HG03108 (cell line): ENCODE measurements at regions not wholly inside any gene's neighbourhood (a gene's known extent, or its start where the extent isn't known, plus 50 kb on each side); places are given as distances from the start of the nearest gene placed in this dataset.

ENCODE experiments used
- ATAC-seq: cut with Tn5 transposase; IDR thresholded peaks from one replicate; pipeline ENCODE4 v1.9.1; 2021; ENCODE audit warnings: moderate library complexity; ENCODE audit not compliant: unreplicated experiment

DNA sequence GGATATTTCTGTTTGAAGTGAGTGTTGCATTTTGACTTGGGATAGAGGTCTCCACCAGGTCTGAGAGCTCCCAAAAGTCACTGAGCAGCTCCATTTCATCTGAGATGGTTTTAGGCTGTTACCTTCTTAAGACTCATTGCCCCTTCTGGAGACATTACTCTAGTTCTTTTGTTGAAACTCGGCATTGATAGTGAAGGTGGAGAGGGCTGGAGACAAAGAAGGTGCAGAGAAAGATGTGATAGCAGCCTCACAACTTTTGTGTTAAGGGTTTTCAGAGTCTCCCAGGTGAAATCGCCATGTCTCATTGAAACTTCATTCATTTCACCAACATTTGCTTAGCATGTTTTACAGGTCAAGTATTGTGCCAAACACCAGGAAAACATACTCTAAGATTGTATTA is 219.6 kb downstream of the INSIG2 start:
- ATAC-seq: no peak

DNA sequence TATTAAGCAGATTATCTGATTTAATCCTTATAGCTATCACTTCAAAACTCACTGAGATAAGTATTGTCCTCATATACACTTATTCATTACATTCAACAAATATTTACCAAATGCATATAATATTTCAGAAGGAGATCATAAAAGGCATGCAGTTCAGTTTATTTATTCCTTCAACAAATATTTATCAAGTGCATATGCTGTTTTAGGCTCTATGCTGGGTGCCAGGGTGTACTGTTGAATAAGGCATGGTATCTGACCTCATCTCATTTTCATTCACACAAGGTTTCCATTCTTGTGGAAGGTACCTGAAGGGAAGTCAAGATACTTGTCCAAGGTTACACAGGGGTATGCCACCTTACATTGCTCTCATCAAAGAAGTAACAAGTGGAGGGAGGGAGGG is 213.0 kb downstream of the INSIG2 start:
- ATAC-seq: no peak

DNA sequence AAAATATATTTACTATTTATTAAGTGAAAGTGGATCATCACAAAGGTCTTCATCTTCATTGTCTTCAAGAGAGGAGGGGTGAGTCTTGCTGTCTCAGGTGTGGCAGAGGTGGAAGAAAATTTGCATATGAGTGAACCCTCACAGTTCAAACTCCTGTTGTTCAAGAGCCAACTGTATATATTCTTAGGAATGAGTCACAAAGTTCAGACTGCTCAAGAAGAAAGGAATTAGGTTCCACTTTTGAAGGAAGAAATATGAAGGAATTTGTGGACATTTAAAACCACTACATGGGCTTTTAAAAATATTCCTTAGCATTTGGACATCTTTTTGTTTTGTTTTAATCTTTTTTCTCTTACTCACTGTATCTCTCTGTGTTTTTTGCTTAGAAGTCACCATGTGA is 212.6 kb downstream of the INSIG2 start:
- no peak for ATAC-seq

DNA sequence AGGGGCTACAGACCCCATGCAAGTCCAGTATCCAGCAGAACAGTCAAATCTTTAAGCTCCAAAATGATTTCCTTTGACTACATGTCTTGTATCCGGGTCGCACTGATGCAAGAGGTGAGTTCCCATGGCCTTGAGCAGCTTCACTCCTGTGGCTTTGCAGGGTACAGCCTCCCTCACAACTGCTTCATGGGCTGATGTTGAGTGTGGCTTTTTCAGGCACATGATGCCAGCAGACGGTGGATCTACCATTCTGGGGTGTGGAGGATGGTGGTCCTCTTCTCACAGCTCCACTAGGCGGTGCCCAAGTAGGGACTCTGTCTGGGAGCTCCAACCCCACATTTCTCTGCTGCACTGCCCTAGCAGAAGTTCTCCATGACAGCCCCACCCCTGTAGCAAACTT is 208.4 kb downstream of the INSIG2 start:
- ATAC-seq: no peak

DNA sequence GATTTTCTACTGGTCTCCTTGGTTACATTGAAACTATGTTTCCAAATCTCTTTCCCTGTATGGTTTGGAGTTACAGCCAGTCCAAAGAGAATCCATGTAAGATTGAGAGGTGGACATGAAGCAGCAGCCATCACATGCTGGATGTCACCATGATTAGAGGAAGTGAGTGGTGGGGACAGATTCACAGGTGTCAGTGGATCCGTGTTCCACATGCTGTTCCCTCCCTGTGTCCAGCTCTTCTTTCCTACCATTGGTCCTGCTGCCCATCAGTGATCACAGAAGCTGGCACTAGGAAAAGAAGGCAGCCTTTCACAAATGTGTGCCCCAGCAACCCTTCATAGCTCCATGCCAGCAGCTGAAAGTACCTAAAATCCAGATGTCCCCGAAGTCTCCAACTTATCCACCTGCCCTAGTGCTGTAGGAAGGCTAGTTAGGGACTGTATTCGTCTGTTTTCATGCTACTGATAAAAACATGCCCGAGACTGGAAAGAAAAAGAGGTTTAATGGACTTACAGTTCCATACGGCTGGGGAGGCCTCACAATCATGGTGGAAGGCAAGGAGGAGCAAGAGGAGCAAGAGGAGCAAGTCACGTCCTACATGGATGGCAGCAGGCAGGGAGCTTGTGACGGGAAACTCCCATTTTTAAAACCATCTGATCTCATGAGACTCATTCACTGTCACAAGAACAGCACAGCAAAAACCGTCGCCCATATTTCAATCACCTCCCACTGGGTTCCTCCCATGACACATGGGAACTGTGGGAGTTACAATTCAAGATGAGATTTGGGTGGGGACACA is 207.5 kb downstream of the INSIG2 start:
- ATAC-seq: no peak

DNA sequence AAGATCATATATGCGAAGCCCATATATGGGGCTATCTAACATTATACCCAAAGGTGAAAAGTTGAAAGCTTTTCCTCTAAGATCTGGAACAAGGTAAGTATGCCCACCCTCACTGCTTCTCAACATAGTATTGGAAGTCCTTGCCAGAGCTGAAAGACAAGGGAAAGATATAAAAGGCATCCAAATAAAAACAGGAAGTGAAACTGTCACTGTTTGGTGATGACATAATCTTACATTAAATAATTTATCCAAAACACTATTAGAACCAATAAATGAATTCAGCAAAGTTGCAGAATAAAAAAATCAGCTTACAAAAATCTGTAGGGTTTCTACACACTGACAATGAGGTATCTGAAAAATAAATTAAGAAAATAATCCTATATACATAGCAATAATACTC is 205.8 kb downstream of the INSIG2 start:
- no peak for ATAC-seq

DNA sequence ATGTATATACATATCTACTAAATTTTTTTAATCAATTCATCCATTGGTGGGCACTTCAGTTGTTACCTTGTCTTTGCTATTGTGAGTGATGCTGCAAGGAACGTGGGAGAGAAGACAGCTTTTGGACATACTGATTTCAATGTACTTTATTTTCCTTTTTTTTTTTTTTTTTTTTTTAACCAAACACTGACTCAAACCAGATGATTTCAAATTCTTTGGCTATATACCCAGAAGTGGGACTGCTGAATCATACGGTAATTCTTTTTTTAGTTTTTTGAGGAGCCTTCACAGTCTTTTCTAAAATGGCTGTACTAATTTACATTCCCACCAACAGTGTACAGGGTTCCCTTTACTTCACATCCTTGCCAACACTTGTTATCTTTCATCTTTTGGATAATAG is 204.7 kb downstream of the INSIG2 start:
- ATAC-seq: no peak

DNA sequence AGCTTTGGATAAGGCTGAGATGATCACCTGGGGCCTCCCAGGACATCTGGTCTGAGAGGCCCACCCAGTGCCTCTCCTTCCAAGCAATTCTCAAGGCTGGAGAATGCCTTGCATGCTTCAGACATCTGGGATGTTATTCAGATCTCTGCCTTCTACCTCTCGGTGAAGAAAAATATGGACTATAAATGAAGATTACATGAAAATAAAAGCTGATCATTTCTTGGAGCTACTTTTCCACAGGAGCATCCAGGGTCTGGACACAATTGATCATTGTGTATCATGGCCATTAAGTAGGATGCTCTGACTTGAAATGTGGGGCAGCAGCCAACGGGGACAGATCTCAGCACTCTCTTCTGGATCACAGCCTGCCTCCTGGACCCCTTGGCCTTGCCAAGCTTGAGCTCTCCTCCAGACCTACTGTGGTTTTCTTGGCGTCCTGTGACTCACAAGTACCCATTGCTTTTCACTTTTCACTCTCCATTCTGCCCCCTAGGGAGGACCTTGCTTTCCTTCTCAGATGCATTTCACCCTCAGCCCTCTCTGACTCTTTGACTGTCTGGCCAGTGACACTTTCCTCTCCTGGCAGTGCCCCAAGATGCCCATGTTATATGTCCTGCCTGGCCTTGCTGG is 203.1 kb downstream of the INSIG2 start:
- no peak for ATAC-seq

DNA sequence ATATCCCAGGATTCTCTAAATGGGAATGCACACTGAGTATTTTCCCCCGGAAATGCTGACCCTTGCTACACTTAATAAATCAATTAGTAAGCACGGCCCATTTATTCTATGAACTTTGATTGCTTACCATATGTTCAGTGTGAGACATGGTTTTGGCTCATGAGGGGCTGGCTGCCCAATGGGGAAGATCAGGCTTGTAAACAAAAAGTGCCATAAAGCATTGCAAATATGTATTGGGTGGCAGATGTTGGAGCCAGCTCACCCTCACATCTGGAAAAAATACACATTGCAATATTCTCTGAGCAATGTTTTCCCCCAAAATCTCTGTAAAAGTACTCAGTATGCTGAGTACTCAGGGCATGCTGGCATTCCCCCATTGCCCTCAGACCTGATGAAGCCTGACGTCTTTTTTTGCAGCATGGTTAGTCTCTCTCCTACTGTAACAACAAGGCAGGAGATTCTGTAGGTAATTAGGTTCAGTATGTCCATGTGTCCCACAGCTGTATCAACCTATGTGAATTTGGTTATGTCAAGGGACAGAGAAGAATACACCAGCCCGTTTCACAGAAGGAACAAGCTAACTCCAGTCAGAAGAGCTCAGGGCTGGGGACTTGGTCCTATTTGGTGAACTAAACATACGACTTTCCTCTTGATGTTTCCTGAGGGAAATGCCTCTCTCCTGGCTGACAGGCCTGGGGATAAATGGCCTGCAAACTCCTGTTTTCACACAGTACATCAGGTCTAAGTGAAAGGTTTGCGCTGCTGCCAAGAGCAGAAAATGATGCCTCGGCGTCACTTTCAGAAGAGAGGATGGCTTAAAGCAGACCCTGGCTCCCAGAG is 202.4 kb downstream of the INSIG2 start:
- no peak for ATAC-seq

DNA sequence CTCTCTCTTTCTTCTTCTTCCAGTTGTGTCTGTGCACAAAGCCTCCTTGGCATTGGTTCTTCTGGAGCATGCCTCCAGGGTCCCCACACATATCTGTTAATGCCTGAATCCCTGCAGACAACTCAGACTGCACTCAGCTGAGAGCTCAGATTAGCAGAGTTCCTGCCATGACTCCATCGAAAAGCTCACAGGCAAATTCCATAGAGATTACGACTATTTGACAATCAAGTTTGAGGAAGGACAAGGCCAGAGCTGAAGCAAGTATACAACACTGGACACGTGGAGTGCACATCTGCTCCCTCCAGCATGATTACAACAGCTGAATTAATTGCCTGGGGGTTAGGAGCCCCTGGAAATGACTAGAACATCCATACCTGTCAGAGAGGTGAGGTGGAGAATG is 190.7 kb downstream of the INSIG2 start:
- no peak for ATAC-seq

DNA sequence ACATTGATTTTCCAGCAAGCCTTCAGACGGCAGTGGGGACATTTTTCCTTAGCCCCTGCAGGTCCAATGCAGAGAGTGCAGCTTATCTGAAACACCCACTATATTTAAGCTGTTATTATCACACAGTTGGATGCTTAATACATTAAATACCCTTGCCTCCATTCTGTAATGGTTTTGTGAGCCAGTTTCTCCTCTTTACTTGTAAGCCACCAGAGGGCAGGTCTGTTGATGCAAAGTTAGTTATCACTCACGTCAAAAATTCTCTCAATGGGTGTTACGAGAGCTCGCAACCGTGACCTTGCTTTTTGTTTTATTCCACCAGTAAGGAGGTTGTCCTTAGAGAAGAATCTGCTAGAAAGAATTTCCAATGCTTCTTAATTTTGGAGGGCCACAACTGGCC is 189.8 kb downstream of the INSIG2 start:
- ATAC-seq: no peak

DNA sequence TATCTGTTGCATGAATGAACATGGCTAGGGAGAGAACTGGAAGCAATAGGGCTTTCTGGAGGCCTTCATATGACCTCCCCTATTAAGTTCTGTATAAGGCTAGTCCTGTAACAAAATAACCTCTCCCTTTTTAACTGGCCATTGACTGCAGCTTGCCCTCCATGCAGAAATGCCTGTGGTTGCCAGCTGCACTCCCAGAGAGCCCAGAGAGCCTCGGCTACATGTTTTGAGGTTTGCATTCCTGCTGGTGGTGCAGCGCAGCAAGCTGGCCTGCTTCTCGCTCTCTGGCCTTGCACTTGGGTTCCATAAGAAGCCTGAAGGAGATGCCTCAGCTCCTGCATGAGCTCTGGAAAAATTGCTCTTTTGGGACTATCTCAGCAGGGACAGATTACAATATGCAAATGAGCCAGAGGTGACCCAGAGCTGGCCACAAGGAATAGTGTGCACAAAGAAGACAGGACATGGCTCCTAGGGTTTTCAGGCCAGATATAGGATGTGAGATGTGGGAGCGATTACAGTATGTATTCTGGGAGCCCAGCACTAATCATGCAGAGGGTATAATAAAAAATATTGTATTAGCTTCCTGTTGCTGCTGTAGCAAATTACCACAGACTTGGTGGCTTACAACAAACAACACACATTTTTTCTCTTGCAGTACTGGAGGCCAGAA is 186.7 kb downstream of the INSIG2 start:
- ATAC-seq: no peak

DNA sequence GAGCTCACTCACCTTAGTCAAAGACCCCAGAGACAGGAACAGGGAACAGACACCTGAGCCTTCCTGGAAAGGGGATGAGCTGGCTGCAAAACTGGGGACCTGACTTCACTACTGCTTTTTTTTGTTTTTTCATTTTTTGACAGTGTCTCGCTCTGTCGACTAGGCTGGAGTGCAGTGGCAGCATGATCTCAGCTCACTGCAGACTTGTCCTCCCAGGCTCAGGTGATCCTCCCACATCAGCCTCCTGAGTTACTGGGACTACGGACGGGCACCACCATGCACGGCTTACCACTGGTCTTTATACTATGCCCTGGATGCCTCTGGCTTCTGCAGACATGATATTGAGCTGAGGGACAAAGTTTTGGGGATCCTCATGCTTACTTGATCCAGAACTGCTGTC is 184.1 kb downstream of the INSIG2 start:
- ATAC-seq: no peak

DNA sequence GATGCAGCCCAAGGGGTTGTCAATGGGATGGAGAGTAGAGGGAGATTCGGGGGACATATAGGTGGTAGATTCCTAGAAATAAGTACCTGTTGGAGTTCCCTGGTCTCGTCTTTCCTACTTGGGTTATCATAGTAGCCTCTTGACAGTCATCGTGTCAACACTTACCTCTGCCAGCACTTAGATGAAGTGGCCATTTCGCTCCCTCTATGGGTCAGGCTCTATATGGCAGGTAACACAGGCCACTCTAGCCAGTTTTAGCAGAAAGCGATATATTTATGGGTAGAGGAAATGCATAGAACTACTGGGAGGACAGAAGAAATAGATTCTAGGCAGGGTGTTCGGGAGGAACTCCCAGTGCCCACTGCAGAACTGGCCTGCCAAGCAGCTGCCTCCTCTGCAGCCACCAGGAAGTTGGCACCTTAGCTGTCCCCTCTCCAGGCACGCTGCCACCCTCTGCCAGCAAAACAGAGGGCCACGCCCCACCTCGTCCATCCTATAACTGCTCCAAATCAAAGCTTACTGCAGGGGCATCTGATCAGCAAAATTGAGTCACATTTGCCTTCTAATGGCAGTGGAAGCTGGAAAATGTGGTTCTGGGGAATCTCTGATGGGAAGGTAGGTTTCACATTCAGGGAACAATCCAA is 181.3 kb downstream of the INSIG2 start:
- ATAC-seq: no peak

DNA sequence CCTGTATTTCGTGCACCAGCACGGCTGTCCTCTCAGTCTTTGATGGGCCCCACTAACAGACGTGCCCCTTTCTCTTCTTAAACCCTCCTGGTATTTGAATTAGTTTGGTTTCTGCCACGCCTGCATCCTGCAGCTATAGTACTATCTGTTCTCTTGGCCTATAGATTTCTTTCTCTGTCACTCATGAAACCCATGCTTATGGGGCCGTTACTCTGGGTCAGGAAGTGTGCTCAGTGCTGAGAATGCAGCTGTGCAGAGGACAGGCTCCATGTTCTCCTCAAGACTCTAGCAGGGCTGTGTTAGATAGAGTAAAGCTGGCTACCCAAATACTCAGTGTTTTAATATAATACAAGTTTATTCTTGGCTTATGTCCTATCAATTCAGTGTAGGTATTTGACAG is 180.0 kb downstream of the INSIG2 start:
- ATAC-seq: no peak

DNA sequence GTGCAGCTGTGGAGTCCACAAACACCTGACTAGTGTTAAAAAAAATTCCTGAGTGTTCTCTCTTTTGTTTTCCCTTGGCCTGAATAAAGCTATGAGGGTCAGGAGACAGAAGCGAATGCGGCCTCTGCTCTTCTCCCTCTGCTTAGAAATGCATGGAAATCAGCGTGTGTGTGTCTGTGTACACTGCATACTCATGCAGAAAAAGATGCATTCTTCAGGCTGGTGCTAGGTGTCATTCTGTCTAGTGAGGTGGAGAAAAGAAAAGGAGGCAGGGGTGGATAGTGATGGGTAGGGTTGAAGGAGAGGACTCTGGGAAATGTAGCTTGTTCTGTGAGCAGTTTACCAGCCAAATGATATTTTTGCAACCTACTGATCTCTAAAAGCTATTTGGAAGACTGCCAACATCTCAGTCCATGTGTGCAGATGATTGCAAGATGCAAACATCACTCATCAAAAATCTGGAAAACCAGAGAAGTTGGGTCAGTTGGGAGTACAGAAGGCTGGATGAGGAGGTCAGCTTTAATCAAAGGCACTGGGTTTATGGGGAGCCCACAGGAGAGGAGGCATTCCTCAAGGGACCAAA is 177.7 kb downstream of the INSIG2 start:
- no peak for ATAC-seq

DNA sequence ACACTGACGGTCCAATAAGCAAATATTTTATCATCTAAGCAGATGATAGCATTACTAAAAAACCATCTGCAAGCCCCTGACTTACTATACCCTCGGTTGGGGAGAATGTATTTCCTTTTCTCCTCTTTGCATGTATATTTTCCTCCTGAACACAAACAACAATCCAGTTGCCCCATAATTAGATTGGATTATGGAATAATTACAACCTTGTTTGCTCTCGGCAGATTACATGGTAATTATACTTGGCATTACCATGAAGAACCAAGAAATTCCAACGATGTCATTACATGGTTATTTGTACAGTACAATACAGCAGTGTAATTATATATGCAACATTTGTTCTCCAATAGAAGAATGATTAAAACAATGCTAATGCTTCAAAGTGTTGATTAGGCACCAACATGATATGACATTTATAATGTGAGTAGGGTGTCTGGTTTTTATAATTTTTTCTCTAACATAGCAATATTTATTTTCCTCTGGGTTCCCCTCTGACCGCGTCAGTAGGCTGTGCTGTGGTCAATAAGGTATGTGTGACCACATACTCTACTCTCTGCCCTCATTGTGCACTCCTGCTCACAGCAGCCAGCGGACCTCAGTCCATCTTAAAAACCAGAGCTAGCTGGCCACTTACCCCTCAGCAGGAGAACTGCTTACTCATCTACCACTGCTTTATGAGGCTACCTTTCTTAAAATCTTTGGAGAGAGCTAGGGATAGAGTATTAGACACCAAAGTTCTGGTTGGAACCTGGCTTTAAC is 176.1 kb downstream of the INSIG2 start:
- ATAC-seq: no peak

DNA sequence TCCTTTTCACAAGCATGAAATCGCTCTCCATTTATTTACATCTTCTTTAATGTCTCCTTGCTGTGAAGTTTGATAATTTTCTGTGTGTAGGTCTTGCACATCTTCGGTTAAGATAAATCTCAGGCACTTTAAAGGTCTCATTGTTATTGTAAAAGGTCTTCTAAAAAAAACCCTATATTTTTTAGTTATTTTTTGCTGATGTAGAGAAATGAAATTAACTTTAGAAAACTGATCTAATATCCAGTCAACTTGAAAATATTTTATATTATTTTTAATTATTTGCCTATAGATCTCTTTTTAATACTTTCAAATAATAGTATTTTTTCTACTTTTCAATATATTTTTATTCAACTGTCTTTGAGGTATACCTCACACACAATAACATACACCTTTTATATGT is 169.4 kb downstream of the INSIG2 start:
- ATAC-seq: no peak

DNA sequence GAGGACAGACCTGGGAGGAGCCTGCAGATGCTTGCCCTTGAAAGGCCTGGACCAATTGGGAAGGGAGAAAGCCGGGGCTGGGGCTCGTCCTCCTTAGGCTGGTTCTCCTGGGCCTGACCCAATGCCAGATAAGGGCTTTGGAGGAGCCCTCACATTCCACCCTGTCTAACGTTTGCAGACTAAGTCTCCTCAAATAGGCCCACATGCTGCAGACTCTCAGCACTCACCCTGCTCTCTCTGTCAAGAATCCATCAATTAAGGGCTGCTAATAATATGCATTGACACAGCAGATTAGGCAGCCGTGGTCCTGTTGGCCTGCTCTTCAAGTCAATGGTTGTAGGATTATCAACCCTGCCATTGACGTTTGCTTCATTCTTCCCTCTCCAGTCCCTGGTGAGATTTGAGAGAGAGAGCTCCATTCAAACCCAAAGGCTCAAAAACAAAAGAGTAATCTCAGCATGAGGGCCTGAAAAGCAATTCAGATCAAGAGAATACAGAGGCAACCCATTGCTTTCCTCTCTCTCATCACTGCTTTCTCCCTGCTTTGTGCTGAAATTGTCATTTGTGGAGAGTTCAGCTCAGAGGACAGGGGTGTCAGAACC is 167.6 kb downstream of the INSIG2 start:
- no peak for ATAC-seq
